ENCODE measurements at regions not wholly inside any gene's neighbourhood (a gene's known extent, or its start where the extent isn't known, plus 50 kb on each side); places are given as distances from the start of the nearest gene placed in this dataset.

GRCh38 chrX:144819406-144819805, 427.9 kb upstream of the SPANXN1 start:
- Histone ChIP-seq H3K36me3 (replicated peaks in 1 of 2; ENCODE audit: insufficient read depth in 1 of 2, low read depth in 2 of 2) (no peaks in the 10 kb centered on the region), H3K4me1 (no peaks in the 10 kb centered on the region), H3K27me3 (no peaks in the 10 kb centered on the region), H3K9me3 (no peaks in the 10 kb centered on the region), H3K4me3 (no peak overlapping the region), H3K27ac (no peak overlapping the region)
- TF ChIP-seq CTCF (IDR thresholded peaks at IDR 0.05) = no peak
- TF ChIP-seq POLR2A (IDR thresholded peaks at IDR 0.05) = no peak
- ATAC-seq = no peak
- no peak for DNase-seq
- intact Hi-C loops (cut with DNase I) = no loop called here

GRCh38 chrX:144840616-144841015, 406.7 kb upstream of the SPANXN1 start:
- ATAC-seq (no peak), DNase-seq (no peak)
- intact Hi-C loops (cut with DNase I) = no loop called here
- no peaks in the 10 kb centered on the region for H3K9me3 ChIP-seq
- no peaks in the 10 kb centered on the region for H3K36me3 ChIP-seq (replicated peaks in 1 of 2; ENCODE audit: insufficient read depth in 1 of 2, low read depth in 2 of 2)
- H3K4me3 ChIP-seq = no peak overlapping the region
- TF ChIP-seq POLR2A (IDR thresholded peaks at IDR 0.05) (no peak), CTCF (IDR thresholded peaks at IDR 0.05) (no peak)
- 44 to 58% methylated on average over 1 of the region's 1 CpG for WGBS, 2 donors
- no peaks in the 10 kb centered on the region for H3K4me1 ChIP-seq
- no peak overlapping the region for H3K27ac ChIP-seq
- no peaks in the 10 kb centered on the region for H3K27me3 ChIP-seq

GRCh38 chrX:144849141-144849540, 398.2 kb upstream of the SPANXN1 start:
- WGBS, 2 donors = 32 to 48% methylated on average over 2 of the region's 2 CpGs
- H3K4me1 ChIP-seq = no peaks in the 10 kb centered on the region
- no peak for DNase-seq
- no peak overlapping the region for H3K27ac ChIP-seq
- no peak overlapping the region for H3K4me3 ChIP-seq
- no peaks in the 10 kb centered on the region for H3K36me3 ChIP-seq (replicated peaks in 1 of 2; ENCODE audit: insufficient read depth in 1 of 2, low read depth in 2 of 2)
- no peak for TF ChIP-seq CTCF (IDR thresholded peaks at IDR 0.05)
- no peak for TF ChIP-seq POLR2A (IDR thresholded peaks at IDR 0.05)
- no peaks in the 10 kb centered on the region for H3K9me3 ChIP-seq
- intact Hi-C loops (cut with DNase I) = no loop called here
- no peak for ATAC-seq
- H3K27me3 ChIP-seq = no peaks in the 10 kb centered on the region

- H3K27me3 ChIP-seq = no peaks in the 10 kb centered on the region
- ATAC-seq = no peak
- DNase-seq = no peak
- H3K4me1 ChIP-seq = no peaks in the 10 kb centered on the region
- intact Hi-C loops (cut with DNase I) = no loop called here
- H3K27ac ChIP-seq = no peak overlapping the region
- H3K4me3 ChIP-seq = no peak overlapping the region
- no peaks in the 10 kb centered on the region for H3K36me3 ChIP-seq (replicated peaks in 1 of 2; ENCODE audit: insufficient read depth in 1 of 2, low read depth in 2 of 2)
- TF ChIP-seq POLR2A (IDR thresholded peaks at IDR 0.05) = no peak
- peak in 3 of 7 experiments; percentile 4 to 22 (median 19) for TF ChIP-seq CTCF (IDR thresholded peaks at IDR 0.05)
- no peaks in the 10 kb centered on the region for H3K9me3 ChIP-seq
These were observed 351.0 kb upstream of the SPANXN1 start for GRCh38 chrX:144896323-144896722.

- ATAC-seq (no peak), DNase-seq (no peak)
- intact Hi-C loops (cut with DNase I) = no loop called here
- Histone ChIP-seq H3K36me3 (replicated peaks in 1 of 2; ENCODE audit: insufficient read depth in 1 of 2, low read depth in 2 of 2) (no peaks in the 10 kb centered on the region), H3K27me3 (no peaks in the 10 kb centered on the region), H3K9me3 (no peaks in the 10 kb centered on the region), H3K4me3 (no peak overlapping the region), H3K27ac (no peak overlapping the region), H3K4me1 (no peaks in the 10 kb centered on the region)
- WGBS, 2 donors = 52 to 65% methylated on average over 3 of the region's 3 CpGs
- TF ChIP-seq POLR2A (IDR thresholded peaks at IDR 0.05) (no peak), CTCF (IDR thresholded peaks at IDR 0.05) (no peak)
These were observed 345.8 kb upstream of the SPANXN1 start for GRCh38 chrX:144901521-144901920.
